Inflammatory macrophage treated with lipopolysaccharide for 4 hours (primary cell): ENCODE measurements at regions not wholly inside any gene's neighbourhood (a gene's known extent, or its start where the extent isn't known, plus 50 kb on each side); places are given as distances from the start of the nearest gene placed in this dataset.
"Not testable (repeated sequence)": the region's sequence is repeated elsewhere in the genome, so short reads cannot be mapped to it uniquely, and the experiment has no call there.

Source experiments
- DNase-seq: peaks from one replicate; pipeline ENCODE4 v3.0.0-alpha.2; 2020

DNA sequence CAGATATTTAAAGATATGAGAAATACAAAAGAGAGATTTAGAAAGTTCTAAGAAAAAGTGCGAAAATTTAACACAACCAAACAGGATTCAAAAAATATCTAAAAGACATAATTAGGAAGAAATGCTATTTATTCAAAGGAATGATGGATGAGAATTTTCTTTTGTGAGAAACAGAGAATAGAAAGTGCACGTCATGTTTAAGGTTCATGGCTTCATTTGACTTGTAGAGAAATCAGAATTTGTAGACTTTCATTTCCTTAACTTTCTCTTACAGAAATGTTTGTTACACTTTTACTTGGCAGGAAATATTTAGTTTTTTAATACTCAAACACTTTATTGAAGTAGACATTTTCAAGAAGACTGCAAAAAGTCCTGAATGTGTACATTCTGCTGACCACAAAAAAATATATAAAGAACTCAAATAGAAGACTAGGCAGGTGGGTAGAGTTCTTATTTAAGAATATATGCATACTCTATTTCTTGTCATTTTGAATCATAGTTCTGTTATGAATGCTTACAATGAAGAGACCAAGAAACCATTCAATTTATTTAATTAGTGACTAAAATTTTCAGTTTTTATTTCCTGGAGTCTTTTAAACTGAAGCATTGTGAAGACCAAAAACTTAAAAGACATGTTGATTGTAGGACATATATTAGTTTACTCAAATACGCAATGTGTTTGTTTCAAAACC lies 710.5 kb upstream of the HS3ST5 start:
- DNase-seq: no peak

DNA sequence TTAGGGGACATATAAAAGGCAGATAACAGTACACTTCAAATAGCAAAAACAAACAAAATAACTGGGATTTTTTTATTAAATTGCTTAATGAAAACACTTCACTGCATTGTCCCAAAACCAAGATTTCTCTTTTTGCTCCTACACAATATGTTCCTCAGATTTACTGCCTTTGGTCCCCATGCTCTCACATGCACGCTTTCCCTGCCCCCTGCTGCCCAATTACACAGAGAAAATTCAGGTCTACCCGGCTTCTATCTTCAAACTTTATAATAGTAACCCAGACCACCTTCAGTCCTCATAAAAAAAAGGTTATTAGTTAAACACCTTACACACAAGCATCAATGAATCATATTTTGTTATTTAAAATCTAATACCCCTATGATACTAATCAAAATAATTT lies 673.8 kb upstream of the HS3ST5 start:
- DNase-seq: no peak

- no peak for DNase-seq
These were observed 662.2 kb upstream of the HS3ST5 start for GRCh38 chr6:115004982-115005381.

DNA sequence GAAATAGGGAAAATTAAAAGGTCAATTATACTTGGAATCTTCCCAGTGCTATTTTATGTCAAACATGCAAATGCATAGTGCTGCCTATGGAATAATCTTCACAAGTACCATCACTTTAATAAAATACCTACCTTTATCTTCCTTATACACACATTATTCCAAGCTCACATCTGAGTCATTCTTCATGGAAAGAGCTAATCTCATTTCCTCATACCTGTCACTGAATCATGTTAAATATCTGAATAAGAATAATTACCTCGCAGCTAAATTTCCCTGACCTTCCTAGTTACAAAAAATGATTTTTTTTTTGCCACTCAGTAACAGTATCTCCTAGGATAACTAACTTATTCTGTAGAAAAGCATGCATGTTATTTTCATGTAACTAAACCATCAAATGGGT lies 661.4 kb upstream of the HS3ST5 start:
- DNase-seq: no peak

DNA sequence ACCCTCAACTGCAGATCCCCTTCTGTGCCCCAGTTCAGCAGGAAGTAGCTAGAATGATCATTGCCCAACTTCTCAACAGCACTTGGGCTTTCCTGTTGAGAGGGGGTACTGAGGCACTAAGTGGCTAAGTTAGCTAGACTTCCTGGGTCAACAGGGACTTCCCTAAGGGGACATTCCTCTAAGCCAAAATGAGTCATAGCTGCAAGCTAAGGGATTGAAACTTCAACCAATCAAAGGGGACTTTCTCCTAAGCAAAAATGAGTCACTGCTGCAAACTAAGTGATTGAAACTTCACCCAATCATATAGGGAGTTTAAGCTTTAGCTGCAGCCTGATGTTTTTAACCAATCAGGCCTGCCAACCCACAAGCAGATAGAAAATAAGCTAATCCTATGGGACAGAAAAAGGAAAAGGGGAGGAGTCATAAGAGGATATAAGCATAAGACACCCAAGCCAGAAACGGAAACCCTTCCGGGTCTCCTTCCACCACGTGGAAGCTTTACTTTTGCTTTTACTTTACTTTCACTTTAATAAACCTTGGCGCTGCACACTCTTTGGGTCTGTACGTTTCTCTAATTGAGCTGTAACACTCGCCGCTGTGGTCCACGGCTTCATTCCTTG lies 659.0 kb upstream of the HS3ST5 start:
- DNase-seq: no peak

GRCh38 chr6:115000736-115001135 lies 657.9 kb upstream of the HS3ST5 start:
- no peak for DNase-seq

- DNase-seq: no peak
These were observed 655.7 kb upstream of the HS3ST5 start for GRCh38 chr6:114998492-114998891.

- DNase-seq: peak; percentile 11
These were observed 655.0 kb upstream of the HS3ST5 start for GRCh38 chr6:114997813-114998292.

DNA sequence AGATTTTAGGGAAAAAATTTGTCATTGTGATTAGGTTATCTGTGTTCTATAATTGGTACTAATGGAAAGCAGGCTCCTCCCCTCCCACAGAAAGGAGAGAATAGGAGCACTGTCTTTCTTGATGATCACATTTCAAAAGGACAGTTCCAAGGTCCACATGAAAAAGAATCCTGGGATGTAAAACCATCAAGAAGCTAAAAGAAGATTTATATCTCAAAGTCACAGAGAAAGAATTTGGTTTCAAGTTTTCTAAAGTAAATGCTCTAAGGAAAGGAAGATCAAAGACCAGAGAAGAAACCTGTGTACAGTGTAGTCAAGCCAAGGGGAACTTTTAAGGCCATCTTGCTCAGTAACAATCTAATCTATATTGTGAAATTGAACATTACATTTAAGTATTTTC lies 652.7 kb upstream of the HS3ST5 start:
- DNase-seq: no peak

DNA sequence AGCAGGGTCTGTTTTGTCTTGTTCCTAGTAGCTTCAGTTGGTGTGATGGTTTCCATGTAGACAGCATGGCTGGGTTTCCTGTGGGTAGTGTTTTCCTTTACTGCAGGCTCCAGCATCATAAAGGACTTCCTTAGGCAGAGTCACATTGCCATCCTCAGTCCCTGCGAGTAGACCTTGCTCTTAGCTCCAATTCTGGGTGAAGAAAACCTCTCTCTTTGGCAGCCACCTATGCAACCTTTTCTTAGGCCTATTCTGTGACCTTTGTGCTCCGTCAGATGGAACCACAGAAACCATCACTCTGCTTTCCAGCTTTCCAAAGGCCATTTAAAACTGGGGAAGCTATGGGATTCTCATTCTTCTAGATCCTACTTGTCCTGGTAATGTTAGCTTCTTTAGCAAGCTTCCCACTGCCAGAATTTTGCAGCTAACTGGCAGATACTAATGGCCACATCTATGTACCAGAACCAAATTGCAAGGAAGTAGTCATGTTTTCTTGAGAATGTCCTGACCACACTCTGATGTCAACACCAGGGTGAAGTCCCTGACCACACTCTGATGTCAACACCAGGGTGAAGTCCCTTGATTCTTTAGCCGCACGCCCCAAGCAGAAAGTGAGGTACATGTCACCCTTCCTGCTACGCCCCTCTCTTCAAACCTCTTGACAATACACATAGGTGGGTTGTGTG lies 646.6 kb upstream of the HS3ST5 start:
- no peak for DNase-seq

GRCh38 chr6:114987281-114987680 lies 644.5 kb upstream of the HS3ST5 start:
- DNase-seq: no peak

DNA sequence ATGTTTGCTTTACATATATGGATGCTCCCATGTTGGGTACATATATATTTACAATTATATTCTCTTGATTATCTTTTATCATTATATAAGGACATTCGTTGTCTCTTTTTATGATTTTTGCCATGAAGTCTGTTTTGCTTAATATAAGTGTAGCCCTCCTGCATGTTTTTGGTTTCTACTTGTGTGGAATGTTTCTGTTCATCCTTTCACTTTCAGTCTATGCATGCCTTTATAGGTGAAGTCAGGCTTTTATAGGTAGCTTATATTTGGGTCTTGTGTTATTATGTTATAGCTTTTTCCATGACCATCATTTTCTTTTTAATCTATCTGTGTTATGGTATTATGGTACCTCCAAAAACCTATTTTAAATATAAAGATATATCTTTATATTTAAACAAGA lies 612.5 kb upstream of the HS3ST5 start:
- no peak for DNase-seq

GRCh38 chr6:114952229-114952628 lies 609.4 kb upstream of the HS3ST5 start:
- DNase-seq: no peak

GRCh38 chr6:114945392-114945791 lies 602.6 kb upstream of the HS3ST5 start:
- no peak for DNase-seq

DNA sequence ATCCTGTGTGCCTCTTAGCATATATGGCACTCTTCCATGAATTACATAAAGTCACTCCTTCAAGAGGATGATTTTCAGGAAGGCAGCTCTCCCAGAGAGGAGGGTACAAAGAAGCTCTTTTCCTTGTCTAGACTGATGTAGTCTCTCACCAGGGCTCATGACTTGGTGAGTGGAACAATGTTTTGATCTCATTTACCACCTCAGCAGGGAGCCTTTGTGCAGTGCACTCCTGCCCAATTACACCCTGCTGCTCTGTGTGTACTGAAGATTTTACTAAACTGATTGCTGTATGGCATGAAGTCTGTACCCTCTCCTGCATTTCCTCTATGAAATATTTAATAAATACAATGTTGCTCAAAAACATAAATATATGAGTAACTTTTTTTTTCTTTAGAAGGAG lies 598.3 kb upstream of the HS3ST5 start:
- DNase-seq: no peak

DNA sequence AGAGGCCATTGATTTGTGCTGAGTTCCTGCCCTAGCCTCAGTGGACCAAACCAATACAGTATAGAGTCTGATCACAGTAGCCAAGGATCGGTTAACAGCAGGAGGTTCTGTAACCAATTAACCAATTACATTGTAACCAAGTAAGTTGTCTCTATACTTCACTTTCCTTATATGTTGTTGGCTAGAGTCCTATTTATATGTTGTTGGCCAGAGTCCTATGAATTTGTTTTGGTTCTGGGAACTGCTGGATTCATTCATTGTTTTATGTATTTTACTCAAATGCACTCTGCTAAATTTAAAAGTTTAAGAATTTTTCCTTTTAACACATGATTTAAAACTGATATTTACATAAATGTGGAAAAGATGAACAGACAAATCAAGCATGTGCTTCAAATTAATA lies 597.4 kb upstream of the HS3ST5 start:
- DNase-seq: no peak

GRCh38 chr6:114939630-114940029 lies 596.8 kb upstream of the HS3ST5 start:
- DNase-seq: no peak

DNA sequence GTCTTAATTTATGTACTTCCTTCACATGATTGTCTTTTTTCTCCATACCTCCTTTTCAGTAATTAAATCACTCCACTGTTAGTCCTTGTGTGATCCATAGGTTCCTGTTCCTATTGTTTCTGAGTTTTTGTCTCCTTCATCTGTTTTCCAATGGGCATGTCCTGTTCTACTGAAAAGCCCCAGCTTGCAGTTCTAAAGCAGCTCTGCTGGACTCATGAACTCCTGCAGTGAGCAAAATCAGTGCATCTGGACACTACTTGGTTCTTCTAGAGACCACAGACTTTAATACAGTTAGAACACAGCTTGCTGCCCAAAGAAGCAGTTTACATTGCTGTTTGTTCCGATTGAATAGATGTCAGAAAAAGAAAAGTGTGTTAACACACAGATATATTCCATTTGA lies 593.3 kb upstream of the HS3ST5 start:
- DNase-seq: no peak

DNA sequence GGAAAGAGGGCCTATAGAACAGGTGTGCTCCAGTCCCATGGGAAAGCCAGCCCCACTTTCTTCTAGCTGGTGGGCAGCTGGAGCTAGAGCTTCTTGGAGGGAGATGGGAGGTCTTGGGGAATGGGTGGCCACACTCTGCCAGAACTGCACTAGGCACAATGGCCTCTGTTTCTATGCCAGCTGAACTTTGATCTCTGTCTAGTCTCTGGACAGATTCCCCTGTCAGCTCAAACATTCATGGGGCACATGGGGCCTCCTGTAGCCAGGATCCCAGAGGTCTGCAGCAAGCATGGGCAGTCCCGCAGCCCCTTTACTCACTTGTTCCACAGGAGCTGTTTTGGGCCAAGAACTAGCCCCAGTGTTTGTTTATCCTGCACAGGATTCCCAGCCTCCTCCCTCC lies 591.3 kb upstream of the HS3ST5 start:
- DNase-seq: no peak

DNA sequence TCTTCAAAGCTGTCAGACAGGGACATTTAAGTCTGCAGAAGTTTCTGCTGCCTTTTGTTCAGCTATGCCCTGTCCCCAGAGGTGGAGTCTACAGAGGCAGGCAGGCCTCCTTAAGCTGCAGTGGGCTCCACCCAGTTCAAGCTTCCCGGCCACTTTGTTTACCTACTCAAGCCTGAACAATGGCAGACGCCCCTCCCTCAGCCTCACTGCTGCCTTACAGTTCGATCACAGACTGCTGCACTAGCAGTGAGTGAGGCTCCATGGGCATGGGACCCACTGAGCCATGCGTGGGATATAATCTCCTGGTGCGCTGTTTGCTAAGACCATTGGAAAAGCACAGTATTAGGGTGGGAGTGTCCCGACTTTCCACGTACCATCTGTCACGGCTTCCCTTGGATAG lies 585.9 kb upstream of the HS3ST5 start:
- DNase-seq: not testable (repeated sequence)

- no peak for DNase-seq
These were observed 563.3 kb upstream of the HS3ST5 start for GRCh38 chr6:114906096-114906495.

GRCh38 chr6:114897536-114897935 lies 554.7 kb upstream of the HS3ST5 start:
- no peak for DNase-seq

DNA sequence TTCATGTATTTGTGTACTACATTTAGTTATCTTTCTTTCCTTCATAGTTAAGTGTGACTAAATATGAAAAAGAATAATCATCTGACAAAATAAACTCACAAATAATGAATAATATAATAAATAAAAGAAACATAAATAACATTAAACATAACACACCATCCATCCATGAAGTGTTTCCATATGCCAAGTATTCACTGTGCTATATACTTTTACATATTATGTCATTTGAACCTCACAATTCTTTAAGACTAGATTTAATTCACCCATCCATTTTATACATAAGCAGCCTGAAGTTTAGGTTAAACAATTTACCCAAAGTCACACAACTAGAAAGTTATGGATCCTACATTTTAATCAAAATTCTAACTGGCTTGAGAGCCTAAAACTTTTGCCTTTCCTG lies 549.4 kb upstream of the HS3ST5 start:
- DNase-seq: no peak

DNA sequence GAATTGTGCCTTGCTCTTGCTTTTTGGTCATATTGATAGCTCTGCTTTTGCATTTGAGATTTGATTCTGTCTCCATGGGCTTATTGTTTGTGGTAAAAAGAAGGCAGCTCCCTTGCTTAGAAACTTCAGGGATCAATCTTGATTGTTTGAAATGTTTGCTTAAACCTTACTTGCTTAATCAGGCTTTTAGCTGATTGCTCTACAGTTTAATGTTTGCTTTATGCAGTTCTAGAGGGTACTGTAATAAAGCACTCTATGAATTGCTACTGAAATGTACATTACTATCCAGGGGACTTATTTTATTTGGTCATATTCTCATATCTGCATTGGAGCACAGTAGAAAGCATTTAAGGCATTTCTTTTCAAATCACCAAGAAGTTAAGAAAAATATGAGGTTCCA lies 545.4 kb upstream of the HS3ST5 start:
- DNase-seq: no peak
